GM18868 (cell line): ENCODE measurements at regions not wholly inside any gene's neighbourhood (a gene's known extent, or its start where the extent isn't known, plus 50 kb on each side); places are given as distances from the start of the nearest gene placed in this dataset.

Experiments
- ATAC-seq: cut with Tn5 transposase; IDR thresholded peaks from one replicate; pipeline ENCODE4 v1.9.1; 2021; ENCODE audit warnings: mild to moderate bottlenecking, moderate library complexity; ENCODE audit not compliant: unreplicated experiment

DNA sequence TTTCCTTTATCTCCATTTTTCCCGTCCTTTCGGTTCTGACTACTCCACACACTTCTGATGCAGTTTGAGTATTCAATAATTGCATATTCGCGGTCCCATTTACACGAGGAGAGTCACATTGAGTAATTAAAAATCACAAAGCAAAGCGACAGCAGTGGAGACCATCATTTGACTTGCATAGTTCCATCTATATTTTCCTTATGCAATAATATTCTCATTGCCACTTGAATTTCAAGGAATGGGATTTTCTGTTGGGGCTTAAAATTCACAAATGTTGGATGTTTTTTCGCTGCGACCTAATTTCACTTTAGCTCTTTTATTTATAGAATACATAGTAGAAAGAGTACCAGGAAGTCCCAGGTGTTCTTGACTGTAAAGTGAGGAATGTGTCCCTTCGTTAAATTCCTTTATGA, 186.8 kb downstream of the ZEB2 start:
- no peak for ATAC-seq

DNA sequence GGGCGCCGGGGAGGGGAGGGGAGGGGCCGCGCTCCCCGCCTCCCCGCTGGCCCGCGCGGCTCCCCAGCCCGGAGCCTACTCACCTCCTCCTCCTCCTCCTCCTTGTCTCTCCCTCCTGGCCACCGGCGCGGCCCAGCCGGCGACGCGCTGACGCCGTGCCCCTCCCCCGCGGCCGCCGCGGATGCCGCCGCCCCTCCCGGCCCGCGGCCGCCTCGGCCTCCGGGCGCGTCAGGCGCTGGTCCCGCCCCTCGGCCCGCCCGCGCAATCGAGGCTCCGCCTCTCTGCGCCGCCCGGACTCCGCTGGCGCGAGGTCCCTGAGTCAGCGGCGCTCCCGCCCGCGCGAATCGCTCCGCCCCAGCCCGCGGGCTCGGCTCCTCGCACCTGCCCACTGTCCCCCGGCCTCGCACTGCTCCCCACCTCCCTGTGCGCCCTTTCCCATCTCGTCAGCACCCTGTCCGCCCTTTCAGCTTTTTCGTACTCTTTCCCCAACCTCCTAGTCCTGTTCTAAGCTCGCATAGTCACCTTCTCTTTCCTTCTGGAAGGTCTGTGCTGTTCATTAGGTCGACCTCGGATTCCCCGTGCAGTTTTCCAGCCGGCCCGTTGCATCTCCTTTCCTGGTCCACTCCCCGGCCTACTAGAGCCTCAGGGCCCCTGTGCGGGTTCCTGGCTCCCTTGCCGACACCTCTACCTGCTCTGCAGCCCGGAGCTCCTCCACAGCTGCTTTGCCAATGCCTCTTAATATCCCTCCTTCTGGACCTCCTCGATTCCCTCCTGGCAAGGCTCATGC, 187.4 kb downstream of the ZEB2 start:
- ATAC-seq, result peak; percentile 90

DNA sequence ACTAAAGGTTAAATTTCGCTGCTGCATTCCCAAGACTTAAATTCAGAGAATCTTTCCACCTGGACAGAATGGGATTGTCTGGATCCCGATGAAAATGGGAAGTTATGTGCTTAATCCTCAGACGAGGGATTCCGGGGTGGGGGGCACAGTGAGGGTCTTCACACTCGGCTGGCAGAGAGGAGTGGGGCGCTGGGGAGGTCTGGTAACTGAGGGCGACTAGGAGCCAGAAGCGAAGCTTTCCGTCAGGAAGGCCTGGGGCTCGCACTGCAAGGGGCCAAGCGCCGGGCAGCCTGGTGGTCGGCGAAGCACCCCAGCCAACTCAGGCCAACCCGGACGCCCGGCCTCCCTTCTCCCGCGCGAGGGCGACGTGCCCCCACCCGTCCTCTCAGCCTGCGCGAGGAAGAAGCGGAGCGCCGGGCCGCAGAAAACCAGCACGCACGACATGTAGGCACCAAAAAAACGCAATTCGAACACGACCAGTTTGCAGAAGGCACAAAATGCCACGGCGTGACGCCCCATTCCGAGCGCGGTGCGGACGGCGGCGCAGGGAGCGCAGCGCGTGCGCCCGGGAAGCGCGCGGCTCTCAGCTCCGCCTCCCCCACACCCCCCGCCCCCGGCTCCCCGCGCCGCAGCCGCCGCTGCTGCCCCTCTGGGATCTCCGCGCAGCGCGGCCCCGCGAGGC, 188.1 kb downstream of the ZEB2 start:
- ATAC-seq, result peak; percentile 70

DNA sequence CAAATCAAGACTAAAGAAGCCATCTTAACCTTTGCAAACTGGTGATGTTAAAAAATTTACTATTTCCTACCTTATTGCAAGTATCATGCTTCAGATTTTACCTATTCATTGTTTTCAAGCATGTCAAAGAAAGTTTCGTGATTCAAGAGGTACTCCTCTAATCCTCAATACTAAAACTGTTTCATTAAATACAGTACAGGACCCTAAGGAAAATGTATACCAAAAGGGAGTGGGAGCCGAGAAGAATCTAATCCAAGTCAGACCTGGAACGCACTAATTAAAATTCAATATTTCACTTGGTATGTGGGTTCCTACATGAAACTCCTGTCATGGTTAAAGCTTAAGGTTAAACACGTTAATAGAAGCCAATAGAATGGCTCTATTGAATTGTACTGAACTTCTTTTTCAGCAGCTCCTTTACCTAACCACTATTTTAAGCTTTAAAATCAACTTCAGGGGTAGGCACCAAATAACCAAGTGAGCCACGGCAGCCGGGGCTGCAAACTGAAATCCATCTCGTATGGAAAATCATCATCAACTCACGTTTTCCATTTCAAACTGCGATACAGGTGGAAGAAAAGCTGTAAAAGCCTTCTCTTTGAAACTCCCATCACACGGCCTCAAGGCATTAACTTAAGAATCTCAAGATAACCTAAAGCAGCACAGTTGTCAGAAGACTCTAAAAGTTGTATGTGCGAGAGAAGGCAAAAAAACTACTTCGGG, 188.8 kb downstream of the ZEB2 start:
- ATAC-seq, result no peak

DNA sequence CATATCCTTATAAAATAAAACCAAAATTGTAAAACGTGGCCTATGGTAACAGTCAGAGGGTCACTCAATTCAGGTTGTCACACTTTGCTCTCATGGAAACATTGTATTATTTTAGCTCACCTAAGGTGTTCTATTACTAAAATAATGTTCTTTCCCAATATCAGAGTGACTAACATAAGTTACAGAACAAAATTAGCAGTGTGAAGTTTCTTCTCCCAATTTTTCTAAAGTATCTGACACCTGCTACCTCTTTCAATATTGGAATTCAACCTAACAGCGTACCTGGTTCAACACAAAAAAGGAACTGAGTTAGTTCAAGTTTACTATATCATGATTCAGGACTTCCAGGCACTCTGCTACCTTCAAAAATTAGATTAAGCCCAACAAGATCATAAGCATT, 190.4 kb downstream of the ZEB2 start:
- ATAC-seq, result no peak

DNA sequence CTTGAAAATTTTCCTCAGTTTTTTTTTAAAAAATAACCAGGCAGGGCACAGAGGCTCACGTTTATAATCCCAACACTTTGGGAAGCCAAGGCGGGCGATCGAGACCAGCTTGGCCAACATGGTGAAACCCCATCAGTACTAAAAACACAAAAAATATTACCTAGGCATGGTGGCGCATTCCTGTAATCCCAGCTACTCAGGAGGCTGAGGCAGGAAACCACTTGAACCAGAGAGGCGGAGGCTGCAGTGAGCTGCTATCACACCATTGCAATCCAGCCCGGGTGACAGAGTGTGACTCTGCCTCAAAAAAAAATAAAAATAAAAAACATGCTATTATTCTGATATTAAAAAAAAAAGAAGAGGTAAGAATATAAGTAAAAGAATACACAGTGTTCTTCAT, 191.0 kb downstream of the ZEB2 start:
- ATAC-seq, result no peak

DNA sequence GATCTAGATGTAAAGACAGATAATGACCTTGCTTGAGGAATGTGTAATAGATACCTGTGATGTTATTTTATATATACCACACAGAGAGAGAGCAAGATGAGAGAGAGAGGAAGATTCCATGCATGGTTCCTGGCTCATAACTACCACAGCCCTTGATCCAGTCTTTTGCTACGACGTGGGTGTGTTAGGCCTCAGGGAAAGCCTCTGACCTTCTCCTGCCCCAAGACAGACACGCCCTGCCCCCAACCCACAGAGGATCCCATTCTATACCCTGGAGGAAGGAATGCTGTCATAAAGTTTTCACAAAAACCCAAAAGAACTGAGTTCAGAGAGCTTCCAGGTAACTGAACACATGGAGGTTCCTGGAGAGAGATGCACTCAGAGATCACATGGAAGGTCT, 193.1 kb downstream of the ZEB2 start:
- ATAC-seq, result no peak

DNA sequence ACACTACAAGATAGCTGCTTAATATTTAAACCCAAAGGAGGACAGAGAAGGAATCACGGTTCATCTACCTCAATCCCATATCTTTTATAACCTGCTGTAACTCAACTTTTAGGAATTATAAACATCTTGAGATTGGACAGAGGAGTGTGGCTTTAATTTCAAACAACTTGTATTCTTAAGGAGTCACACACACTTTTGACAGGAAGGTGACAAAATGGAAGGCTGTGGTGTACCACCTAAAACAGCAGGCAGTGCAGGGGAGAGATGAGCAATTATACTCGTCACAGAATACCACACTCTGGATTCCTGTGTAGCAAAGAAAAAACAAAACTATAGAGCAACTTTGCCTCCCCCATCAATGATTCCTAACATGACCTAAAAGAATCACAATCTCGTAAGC, 194.8 kb downstream of the ZEB2 start:
- ATAC-seq, result peak; percentile 58

DNA sequence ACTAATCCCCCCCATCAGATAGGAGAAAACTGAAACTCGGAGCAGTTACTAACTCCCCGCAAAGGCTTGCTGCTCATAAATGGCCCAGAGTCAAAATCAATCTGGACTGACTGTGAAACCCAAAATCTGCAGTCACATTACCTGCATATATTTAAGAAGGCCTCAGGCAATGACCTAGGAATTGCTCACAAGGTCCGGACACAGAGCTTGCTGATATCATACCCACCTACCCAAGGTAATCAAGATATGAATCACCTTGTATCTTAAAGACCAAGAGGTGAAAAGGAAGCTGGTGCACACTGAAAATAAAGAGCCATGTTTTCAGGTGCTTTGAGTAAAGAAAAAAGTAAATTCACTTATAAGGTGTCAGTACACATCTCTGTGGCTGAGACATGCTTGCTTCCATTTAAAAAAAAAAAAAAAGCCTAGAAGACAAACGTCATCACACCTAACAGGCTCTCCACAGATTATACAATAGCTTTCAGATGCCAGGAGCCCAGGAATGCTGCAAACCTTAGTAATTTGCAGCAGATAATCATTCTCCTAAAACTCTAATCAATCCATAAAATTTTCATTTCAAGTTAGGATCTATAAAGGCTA, 195.4 kb downstream of the ZEB2 start:
- ATAC-seq, result peak; percentile 45

DNA sequence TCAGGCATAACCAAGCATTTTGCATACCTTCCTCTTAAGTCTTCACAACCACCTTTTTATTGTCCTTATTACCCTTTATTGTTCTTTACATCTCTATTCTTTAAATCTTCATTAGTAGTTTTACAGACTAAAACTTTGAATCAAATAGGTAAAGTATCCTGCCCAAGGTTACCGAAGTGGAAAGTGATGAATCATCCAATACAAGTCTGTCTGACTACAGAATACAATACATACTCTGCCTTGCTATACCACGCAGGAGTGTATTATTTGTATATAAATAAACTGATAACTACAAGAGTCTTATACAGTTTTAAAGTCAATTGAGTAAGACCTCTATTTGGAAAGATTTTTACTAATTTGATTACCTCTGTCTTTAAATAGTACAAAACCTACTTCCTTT, 196.0 kb downstream of the ZEB2 start:
- peak; percentile 71 for ATAC-seq

DNA sequence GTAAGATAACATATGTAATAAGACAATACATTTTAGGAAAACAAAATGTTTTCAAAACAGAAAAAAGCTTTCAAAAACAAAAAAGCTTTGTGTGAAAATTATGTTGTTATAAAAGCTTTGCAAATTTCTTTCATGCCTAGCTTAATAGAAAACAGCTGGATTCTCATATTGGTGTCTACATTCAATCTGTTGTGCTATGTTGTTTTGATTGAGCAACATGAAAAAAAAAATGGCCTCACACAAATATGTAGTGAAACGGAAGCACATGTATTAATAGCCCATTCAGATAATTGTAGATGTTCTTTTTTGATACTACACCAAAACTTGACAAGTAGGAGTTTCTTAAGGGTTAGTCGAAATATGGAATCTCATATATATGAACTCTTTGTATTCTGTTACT, 197.5 kb downstream of the ZEB2 start:
- ATAC-seq, result no peak

DNA sequence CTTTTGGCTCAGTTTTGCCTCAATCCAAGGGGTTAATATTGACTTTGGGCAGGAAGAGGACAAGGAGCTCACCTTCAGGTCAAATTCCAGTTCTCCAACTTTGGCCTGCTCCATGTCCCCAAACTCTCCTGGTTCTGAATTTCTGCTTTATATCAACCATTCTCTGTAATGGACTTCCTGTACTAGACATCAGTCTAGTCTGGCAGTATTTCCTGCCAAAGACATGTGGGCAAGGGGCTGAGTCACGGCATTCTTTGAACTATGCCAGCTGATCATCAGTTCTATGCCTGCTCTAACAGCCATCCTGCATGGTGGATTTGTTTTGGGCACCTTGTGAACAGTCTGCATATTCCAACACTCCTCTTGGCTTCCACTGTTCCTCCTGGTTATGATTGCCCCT, 199.4 kb downstream of the ZEB2 start:
- ATAC-seq, result peak; percentile 44

DNA sequence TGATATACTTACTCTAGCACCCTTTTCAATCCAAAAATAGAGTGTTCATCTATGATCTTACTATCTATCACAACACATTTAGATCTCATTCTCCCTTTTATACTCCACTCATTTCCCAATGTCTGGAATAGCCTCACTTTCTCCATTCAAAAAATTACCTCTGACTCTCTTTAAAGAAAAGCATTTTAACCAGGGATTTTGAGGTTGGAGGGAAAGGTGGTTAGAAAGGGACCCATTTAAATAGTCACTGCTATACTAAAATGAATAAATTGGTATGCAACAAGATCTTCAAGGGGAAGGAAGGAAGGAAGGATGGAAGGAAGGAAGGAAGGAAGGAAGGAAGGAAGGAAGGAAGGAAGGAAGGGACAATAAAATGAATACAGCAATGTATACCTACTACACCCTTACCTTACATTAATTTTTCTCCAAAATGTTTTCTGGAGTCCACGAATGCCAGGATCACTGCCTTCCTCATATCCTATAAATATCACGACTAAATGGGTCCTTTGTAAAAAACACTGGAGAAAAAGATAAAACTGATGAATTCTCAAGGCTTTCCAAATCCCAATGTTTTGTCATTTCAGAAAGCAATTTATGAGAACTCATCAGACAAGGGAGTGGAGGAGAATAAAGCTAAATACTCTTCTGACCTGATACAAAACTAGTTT, 202.7 kb downstream of the ZEB2 start:
- no peak for ATAC-seq

DNA sequence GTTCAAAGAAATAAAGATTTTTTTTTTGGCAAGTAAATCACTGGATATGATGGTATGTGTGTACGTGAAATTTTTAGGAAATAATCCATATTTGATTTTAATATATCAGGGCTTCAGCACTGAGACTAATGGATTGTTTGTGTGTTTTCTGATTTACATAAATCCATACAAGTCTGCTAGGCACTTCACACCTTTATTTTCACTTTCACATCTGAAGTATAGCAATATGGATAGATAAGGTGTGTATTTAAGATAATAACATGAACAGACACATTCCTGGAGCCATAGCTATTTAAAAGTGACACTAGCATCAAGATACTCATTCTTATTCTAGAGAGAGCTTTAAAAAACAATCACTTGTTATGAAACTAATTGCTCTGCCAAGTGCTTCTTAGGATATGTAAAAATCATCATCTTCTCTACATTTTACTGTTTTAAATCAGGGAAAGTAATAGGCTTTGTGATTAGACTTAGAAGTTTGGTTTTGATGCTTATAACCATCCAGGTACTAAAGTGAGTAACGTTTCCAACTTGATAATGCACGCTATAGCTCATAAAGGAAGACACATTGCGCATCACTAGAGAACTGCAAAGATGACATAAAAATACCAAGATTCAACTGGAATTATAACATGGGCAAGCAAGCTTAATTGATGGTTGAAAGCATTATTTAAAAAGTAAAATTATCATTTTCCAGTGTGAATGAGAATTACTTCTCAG, 208.9 kb downstream of the ZEB2 start:
- no peak for ATAC-seq

DNA sequence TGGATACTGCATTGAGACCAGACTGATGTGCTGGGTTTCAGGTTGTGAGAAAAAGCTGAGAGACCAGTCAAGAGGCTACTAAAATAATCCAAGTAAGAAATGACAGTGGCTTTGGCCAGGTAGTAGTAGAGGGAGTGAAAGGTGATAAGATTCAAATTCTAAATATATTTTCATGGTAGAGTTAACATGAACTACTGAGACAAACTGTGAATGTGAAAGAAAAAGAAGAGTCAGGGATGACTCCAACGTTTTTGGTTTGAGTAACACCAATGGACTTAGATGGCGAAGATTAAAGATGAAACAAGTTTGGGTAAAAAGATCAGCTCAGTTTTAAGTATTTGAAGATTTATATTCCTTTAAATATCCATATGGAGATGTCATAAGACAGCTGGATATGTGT, 209.4 kb downstream of the ZEB2 start:
- ATAC-seq, result no peak

DNA sequence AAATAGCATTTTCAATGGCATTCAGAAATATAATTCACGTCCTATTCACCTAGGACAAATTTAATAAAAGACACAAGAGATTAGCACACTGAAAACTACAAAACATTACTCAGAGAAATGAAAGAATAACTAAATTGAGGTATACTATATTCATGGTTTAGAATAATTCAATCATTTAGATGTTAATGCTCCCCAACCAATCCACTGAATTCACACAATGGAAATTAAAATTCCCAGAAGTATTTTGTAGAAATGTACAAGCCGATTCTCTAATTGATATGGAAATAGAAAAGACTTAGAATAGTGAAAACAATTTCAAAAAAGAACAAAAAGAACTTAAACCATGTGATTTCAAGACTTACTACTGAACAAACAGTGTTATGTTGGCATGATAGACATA, 212.2 kb downstream of the ZEB2 start:
- no peak for ATAC-seq

DNA sequence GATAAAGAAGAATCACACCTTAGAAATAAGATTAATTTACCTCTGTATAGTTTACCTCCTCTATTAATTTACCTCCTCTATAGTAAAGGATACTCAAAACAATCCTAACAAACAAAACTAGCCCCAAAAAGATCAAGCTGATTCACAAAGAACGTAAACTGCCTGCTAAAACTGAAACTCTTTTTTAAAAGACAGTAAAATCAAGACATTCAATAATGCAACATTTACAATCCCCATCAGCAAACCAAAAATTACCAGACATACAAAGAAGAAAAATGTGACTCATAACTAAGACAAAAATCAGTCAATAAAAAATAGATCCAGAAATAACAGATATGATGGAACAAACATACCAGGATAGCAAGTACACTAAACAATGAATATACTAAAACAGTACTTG, 215.7 kb downstream of the ZEB2 start:
- no peak for ATAC-seq

DNA sequence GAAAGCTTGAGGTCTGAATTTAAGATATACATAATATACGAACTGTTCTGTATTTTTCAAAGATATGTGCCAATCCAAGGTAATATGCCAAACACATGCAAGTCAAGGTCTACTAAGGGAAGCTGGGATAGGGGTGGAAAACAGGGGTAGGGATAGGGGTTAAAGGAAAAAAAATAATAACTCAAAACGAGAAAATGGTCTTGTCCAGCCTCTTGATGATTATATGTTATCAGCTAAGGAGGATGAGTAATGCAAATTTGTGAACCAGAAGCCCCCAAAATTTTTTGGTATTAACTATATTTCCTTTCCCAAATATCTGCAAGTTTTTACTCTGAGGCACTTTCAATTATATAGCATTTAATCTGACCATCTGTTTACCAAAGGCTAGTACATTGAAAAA, 219.3 kb downstream of the ZEB2 start:
- ATAC-seq, result no peak

DNA sequence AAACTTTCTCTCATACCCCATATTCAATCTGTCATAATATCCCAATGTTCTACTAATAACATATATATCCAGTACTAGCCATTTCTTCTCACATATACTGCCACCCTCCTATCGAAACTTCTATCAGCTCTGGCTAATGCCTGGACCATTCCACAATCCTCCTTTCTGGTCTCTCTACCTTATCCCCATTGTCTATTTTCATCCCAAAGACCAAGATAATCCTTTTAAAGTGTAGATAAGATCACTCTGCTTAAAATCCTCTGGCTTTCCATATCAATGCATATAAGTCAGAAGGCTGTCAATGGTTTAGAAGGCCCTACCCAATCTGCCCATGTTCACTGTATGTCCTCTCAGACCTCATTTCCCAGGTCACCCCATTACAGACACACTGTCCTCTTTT, 229.6 kb downstream of the ZEB2 start:
- no peak for ATAC-seq

DNA sequence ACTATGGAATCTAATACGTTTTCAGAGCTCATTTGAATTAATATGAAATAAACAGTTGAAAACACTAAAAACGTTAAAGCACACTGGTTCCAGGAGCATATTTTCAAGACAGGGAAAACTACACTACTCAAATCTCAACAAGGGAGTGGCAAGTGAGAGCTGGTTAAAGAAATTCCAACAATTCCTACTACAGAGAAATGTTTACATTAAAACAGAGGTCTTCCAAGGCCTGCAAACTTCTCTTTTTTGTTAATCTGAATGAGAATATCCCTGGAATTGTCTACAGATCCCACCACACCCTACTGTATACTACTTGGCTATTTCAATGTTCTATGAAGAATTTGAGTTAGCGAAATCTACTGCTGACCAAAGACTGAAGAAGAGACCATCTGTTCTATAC, 231.5 kb downstream of the ZEB2 start:
- ATAC-seq, result no peak
